ENCODE measurements at regions not wholly inside any gene's neighbourhood (a gene's known extent, or its start where the extent isn't known, plus 50 kb on each side); places are given as distances from the start of the nearest gene placed in this dataset.

GRCh38 chr14:82190742-82191141 is 657.1 kb upstream of the SEL1L start:
- DNase-seq, result no peak

DNA sequence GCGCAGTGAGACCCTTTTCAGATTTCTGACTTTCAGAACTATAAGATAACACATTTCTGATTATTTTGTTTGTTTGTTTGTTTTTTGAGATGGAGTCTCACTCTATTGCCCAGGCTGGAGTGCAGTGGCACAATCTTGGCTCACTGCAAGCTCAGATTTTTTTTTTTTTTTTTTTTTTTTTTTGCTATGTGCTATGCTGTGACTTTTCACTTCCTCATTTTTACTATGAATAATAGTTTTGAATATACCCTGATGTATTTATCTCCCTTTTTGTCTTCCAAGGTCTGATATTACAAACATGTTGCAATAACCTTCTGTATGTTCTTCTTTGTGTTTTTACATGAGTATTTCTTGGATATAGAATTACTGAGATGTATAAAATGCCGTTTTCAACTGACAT is 658.7 kb upstream of the SEL1L start:
- DNase-seq, result no peak

DNA sequence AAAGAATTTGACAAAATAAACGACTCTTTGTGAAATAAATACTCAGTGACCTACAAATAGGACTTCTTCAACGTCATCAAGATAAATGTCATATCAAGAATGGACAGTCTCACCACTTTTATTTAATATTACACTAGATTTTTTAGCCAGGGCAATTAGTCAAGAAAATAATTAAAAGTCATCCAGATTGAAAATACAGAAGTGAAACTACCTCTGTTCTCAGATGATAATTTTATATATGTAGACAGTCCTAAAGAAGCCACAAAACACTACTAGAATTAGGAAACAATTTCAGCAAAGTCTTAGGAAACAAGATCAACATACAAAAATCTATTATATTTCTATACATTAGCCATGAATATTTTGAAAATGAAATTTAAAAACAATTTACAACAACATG is 689.6 kb upstream of the SEL1L start:
- DNase-seq, result no peak

- DNase-seq, result no peak
Measured at GRCh38 chr14:82224610-82225009, 691.0 kb upstream of the SEL1L start.

DNA sequence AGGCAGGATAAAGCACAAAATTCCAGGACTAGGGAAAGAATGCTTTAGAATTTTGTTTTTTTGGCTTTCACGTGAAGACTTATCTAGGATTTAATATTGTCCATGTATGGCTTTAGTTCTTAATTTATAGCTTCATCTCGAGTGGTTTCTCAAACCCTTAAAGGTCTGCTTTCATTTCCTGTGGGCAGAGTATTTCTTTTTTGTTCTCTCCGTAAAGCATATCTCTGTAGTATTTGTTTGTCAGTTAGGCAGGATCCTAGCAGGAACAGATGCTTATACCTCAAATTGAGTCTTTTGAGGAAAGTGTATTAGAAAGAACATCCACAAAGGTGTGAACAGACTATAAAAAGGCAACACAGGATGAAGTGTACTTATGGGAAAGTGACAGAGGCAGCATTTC is 697.1 kb upstream of the SEL1L start:
- no peak for DNase-seq

DNA sequence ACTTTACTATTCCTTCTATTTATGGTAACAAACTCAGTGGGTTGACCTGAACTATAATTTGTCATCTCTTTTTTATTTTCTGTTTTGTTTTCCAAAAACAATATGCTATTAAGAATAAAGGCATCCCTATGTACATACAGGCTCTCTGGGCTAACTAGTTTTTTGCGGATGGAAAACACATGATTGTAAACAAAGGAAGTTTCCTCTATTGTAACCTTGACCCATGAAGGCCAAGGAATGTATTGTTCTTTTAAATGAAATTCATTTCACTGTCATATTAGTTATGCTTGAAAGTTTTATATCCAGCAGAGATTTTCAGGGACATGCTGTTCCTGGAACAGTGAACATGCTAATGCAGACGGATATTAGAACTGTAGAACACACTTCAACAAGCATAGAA is 705.0 kb upstream of the SEL1L start:
- DNase-seq, result no peak

GRCh38 chr14:82239223-82239622 is 705.6 kb upstream of the SEL1L start:
- no peak for DNase-seq

DNA sequence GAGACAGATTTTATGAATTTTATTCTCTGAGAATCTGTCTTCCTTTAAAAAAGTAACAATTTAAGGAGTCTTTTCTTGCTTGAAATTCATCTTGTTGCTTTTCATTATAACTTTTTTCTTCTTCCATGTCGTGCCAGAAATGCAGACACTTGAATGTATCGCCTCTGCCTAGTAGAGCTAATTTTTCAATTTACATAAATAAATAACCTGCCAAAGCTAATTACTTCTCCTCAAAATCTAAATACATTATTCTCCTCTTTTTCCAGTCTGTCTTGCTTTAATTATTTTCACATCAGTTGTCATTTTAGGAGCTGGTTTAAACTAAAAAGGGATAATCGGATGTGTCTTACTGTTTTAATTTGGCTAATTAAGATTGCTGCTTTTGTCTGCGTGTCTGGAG is 711.1 kb upstream of the SEL1L start:
- DNase-seq, result no peak

GRCh38 chr14:82251494-82251893 is 717.8 kb upstream of the SEL1L start:
- no peak for DNase-seq

DNA sequence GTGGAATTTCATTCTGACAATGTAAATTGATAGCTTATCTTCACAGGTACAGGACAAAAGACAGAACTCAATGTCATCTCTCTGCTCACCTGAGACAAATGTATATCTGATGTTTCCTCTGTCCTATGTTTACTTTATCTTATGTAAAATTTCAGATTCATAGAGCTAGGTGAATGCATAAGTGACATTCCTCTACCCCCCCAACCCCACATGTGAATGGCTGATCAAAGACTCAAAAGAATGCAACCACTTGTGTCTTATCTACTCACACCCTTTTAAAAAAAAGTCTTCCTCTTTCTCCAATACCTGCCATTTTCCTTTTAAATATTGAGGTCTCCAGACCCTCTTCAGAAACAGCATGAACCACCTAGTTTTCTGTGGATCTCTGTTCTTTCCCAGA is 736.6 kb upstream of the SEL1L start:
- no peak for DNase-seq

GRCh38 chr14:82298811-82299210 is 765.2 kb upstream of the SEL1L start:
- DNase-seq, result no peak

DNA sequence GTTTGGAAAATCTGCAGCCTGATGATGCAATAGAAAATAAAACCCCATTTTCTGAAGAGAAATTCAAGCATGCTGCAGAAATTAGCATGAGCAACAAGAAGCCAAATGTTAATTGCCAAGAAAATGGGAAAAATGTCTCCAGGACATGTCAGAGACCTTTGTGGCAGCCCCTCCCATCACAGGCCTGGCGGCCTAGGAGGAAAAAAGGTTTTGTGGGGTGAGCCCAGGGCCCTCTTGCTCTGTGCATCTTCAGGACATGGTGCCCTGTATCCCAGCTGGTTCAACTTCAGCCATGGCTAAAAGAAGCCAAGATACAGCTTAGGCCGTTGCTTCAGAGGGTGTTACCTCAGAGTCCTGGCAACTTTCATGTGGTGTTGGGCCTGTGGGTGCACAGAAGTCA is 775.5 kb upstream of the SEL1L start:
- DNase-seq, result no peak

DNA sequence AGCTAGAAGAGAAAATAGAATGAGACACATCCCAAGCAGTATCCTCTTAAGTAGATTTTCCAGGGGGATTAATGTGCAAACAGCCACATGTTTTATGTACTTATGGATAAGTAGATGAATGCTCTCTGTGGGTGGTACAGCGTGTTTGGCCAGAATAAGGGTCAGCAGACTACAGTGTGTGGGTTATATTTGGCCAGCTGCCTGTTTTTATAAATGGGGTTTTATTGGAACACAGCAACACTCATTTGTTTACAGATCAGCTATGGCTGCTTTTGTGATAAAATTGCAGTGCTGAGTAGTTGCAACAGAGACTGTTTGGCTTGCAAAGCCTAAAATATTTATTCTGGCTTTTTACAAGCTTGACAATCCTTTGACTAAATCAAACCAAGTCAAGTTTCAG is 780.2 kb upstream of the SEL1L start:
- DNase-seq, result no peak

DNA sequence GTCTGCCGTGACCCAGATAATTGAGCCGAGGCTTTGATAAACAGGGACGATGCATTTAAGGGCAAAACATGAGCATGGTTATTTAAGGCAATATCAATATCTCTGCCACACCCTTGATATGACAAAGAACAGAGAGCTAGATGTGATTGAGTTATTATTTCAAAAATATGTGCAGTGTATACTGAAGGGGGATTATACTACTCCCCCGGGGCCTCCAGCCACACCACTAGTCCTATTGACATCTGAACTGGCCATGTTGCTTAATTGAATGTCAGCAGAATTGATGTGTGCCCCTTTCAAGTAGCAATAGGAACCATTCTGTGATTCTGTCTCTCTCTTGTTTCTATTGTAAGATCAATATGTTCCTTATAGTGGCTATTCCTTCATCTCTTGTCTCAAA is 794.8 kb upstream of the SEL1L start:
- no peak for DNase-seq

DNA sequence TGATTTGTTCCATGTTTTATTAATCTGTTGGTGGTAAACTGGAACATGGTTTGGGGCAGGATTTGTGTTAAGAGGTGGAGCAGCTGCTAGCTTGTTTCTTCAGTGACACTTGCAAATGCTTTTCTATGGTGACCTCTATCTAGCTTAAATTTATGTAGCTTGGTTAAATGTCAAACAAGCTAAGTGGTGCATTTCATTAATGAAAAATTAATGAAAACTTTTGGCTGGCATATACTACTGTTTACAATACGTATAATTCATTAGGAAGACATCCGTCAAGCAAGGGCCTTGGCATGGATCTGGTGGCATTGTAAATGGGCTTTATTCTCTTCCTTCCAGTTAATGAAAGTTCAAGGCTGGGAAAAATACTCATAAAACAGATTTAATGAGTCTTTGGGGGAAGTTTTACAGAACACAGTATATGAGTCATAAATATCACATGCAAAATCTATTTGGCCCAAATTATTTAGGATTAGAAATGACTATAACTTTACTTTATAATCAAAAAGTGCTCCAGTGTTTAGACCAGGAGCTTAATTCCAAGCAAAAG is 807.7 kb upstream of the SEL1L start:
- DNase-seq, result no peak

DNA sequence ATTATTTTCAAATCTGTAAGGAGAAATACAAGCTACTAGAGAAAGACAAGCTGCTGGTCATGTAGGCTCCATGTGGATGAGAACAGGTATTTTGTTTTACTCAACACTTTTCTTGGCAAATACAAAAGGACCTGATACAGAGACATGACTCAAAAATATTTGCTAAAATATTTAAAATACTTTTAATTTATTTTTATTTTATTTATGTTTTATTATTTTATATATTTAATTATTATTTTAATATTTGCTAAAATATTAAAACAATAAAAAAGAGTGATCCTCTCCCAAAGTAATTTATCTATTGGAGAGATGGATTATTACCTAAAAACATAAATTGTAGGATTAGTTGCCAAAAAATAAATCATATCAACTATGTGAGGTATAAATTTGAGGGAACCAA is 808.9 kb upstream of the SEL1L start:
- DNase-seq, result no peak

DNA sequence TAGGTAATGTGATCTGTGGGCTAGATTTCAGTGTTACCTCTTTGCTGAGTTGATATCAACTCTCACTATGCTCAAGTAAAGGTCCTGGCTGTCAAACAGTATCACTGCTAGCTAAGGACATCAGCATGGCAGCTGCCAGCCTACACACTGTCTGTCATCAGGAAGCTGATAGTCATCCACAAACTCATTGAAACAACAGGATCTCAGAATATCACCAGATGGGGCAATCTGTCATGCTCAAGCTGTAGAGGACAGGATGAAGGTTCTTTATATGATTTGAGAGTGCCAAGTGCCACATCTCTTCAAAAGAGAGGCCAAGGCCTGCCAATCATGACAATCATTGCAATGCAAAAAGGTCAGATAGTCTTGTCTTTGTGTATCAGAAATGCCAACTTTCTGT is 811.5 kb upstream of the SEL1L start:
- no peak for DNase-seq

GRCh38 chr14:82354126-82354525 is 820.5 kb upstream of the SEL1L start:
- DNase-seq, result no peak

DNA sequence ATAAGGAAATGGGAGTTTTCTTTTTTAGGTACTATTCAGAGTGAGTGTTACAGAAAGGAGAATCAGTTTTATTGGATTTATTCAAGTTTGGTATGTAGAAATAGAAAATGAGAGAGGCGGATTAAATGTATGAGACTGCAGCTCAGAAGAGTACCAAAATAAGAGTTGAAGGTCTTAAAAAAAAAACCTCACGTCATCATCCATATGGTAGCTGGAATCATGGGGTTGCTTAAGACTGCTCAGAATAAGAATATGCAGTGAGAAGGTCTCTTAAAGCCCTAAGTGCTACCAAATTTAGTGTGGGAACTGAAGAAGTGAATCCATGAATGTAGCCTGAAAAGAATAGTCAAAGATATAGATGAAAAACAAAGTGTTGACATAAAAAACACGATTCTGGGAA is 825.5 kb upstream of the SEL1L start:
- no peak for DNase-seq

GRCh38 chr14:82362452-82362851 is 828.8 kb upstream of the SEL1L start:
- DNase-seq, result no peak

- DNase-seq, result no peak
Measured at GRCh38 chr14:82365471-82365870, 831.8 kb upstream of the SEL1L start.

DNA sequence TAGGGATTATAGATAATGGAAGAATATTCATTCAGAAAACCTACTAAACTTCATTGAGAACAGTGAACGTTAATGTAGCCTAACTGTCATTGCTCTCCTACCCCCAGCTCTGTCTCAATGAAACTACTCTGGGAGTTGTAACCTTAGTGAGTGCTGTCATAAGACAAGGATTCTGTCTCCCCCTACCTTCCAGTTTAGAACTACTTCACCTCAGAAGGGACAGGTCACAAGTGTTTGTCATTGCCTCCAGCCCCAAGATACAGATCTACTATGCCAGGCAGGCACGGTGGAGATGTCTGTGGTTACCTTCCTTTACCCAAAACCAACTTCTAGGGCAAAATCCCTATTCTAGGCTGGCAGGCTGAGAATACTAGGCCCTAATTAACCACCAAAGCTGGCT is 833.1 kb upstream of the SEL1L start:
- DNase-seq, result no peak

- DNase-seq, result no peak
Measured at GRCh38 chr14:82379291-82379690, 845.6 kb upstream of the SEL1L start.

- DNase-seq, result no peak
Measured at GRCh38 chr14:82385048-82385447, 851.4 kb upstream of the SEL1L start.

DNA sequence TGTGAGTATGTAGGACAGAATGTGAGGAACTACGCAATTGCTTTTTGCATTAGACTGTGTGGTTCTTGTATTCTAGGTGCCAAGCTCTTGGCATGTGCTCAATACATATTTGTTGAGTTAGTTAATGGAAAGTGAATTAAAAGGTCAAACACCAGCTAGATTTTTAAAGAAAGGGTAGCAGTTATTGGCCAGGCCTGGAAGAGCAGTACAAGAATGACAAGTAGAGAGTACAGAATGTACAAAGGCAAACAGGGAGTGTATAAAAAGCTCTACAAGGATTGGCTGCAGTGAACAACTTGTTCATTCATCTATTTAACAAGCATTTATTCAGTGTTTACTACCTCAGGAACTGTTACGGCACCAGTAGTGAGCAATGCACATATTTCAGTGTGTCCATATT is 854.0 kb upstream of the SEL1L start:
- no peak for DNase-seq

GRCh38 chr14:82388488-82388887 is 854.8 kb upstream of the SEL1L start:
- no peak for DNase-seq

All from stimulated activated CD4-positive, alpha-beta T cell treated with anti-CD3 and anti-CD28 coated beads, Interleukin-4, amount 100 ng/mL, for 1 hour (primary cell).